Endodermal cell (in vitro differentiated cells): ENCODE measurements at regions not wholly inside any gene's neighbourhood (a gene's known extent, or its start where the extent isn't known, plus 50 kb on each side); places are given as distances from the start of the nearest gene placed in this dataset.

Experiments used
- DNase-seq: peaks from one replicate; pipeline ENCODE4 v3.0.0-alpha.2; 2017
- H3K27ac ChIP-seq: 2 replicates; pipeline ENCODE4 v1.5.1; 2013; ENCODE audit warnings: mild to moderate bottlenecking, low read depth, low read length, moderate library complexity
- H3K27me3 ChIP-seq: 2 replicates; pipeline ENCODE4 v1.6.1; 2013; ENCODE audit warnings: mild to moderate bottlenecking, low read length, moderate library complexity; ENCODE audit not compliant: insufficient read depth, control insufficient read depth, poor library complexity, severe bottlenecking
- H3K36me3 ChIP-seq: 2 replicates; pipeline ENCODE4 v1.7.0; 2013; ENCODE audit warnings: mild to moderate bottlenecking, low read length, moderate library complexity; ENCODE audit not compliant: control insufficient read depth, insufficient read depth
- H3K4me1 ChIP-seq: one replicate; pipeline ENCODE4 v1.7.0; 2013; ENCODE audit warnings: low read length; ENCODE audit not compliant: control insufficient read depth, insufficient read depth
- H3K4me3 ChIP-seq: 2 replicates; pipeline ENCODE4 v1.5.1; 2013; ENCODE audit warnings: mild to moderate bottlenecking, low read length, moderate library complexity
- H3K9ac ChIP-seq: 2 replicates; pipeline ENCODE4 v1.6.1; 2013; ENCODE audit warnings: mild to moderate bottlenecking, low read length, moderate library complexity; ENCODE audit not compliant: poor library complexity, severe bottlenecking; ENCODE audit errors: extremely low read depth
- H3K9me3 ChIP-seq: 2 replicates; pipeline ENCODE4 v1.6.1; 2013; ENCODE audit warnings: mild to moderate bottlenecking, low read length, moderate library complexity; ENCODE audit not compliant: control insufficient read depth
- H3K27ac Mint-ChIP-seq: 2 replicates; pipeline ENCODE4 v1.8.0; 2020; ENCODE audit warnings: mixed read lengths
- H3K27me3 Mint-ChIP-seq: 2 replicates; pipeline ENCODE4 v1.8.0; 2021; ENCODE audit warnings: mild to moderate bottlenecking, mixed read lengths; ENCODE audit not compliant: insufficient read depth
- H3K36me3 Mint-ChIP-seq: 2 replicates; pipeline ENCODE4 v1.8.0; 2020; ENCODE audit warnings: low read depth, mixed read lengths
- H3K4me1 Mint-ChIP-seq: 2 replicates; pipeline ENCODE4 v1.8.0; 2020; ENCODE audit warnings: mixed read lengths
- H3K4me3 Mint-ChIP-seq: 2 replicates; pipeline ENCODE4 v1.8.0; 2020; ENCODE audit warnings: mild to moderate bottlenecking, moderate library complexity, mixed read lengths
- H3K9me3 Mint-ChIP-seq: 2 replicates; pipeline ENCODE4 v1.8.0; 2020; ENCODE audit warnings: mild to moderate bottlenecking, mixed read lengths
- CTCF ChIP-seq: fragments of 200-600 bp; sonication (generic); conservative IDR thresholded peaks from 2 replicates; pipeline ENCODE4 v1.5.0; 2021; ENCODE audit warnings: antibody characterized with exemption, mild to moderate bottlenecking
- WGBS, 2 experiments: methylation state at CpG; one replicate each; pipeline versions ENCODE4 v1.1.5 to v1.1.7; 2013; ENCODE audit warnings: missing lambda C conversion rate in 2 of 2, mixed read lengths in 1 of 2; ENCODE audit not compliant: insufficient coverage in 1 of 2, insufficient read length in 1 of 2; 5-methylcytosine and 5-hydroxymethylcytosine counted together

- Mint-ChIP-seq H3K9me3 (no peaks in the 10 kb centered on the region), H3K36me3 (no peaks in the 10 kb centered on the region), H3K4me3 (no peak overlapping the region), H3K4me1 (peaks cover 10% of the 10 kb centered on the region), H3K27ac (no peak overlapping the region), H3K27me3 (peaks cover 6% of the 10 kb centered on the region)
- Histone ChIP-seq H3K27ac (no peak overlapping the region), H3K36me3 (no peaks in the 10 kb centered on the region), H3K4me1 (no peaks in the 10 kb centered on the region), H3K9ac (no peak overlapping the region), H3K9me3 (no peaks in the 10 kb centered on the region), H3K4me3 (no peak overlapping the region), H3K27me3 (no peaks in the 10 kb centered on the region)
- no peak for DNase-seq
- no peak for TF ChIP-seq CTCF
- WGBS, 2 experiments = 88 to 93% methylated on average over 1 to 3 of the region's 3 CpGs
Observed at GRCh38 chr16:6803176-6803575, 529.5 kb upstream of the RBFOX1 start.

GRCh38 chr16:6797223-6797622 lies 535.4 kb upstream of the RBFOX1 start:
- Mint-ChIP-seq H3K27ac (no peak overlapping the region), H3K27me3 (peaks cover 1% of the 10 kb centered on the region), H3K36me3 (no peaks in the 10 kb centered on the region), H3K4me1 (peaks cover 13% of the 10 kb centered on the region), H3K9me3 (peaks cover 8% of the 10 kb centered on the region), H3K4me3 (no peak overlapping the region)
- no peaks in the 10 kb centered on the region for H3K36me3 ChIP-seq
- DNase-seq = no peak
- H3K4me1 ChIP-seq = no peaks in the 10 kb centered on the region
- WGBS, 2 experiments = 95 to 96% methylated on average over 3 to 5 of the region's 6 CpGs
- H3K27ac ChIP-seq = no peak overlapping the region
- no peak overlapping the region for H3K4me3 ChIP-seq
- H3K9me3 ChIP-seq = no peaks in the 10 kb centered on the region
- H3K9ac ChIP-seq = no peak overlapping the region
- no peaks in the 10 kb centered on the region for H3K27me3 ChIP-seq
- no peak for TF ChIP-seq CTCF

- no peak overlapping the region for H3K27ac ChIP-seq
- H3K36me3 Mint-ChIP-seq = no peaks in the 10 kb centered on the region
- H3K27me3 Mint-ChIP-seq = no peaks in the 10 kb centered on the region
Observed at GRCh38 chr16:6777624-6778023, 555.0 kb upstream of the RBFOX1 start.

More at GRCh38 chr16:6777624-6778023, 555.0 kb upstream of the RBFOX1 start:
- no peaks in the 10 kb centered on the region for H3K36me3 ChIP-seq
- no peak overlapping the region for H3K4me3 ChIP-seq
- no peak for TF ChIP-seq CTCF
- no peak overlapping the region for H3K27ac Mint-ChIP-seq
- H3K9me3 ChIP-seq = no peaks in the 10 kb centered on the region
- H3K9ac ChIP-seq = no peak overlapping the region
- no peaks in the 10 kb centered on the region for H3K27me3 ChIP-seq
- H3K4me1 ChIP-seq = no peaks in the 10 kb centered on the region
- H3K4me3 Mint-ChIP-seq = no peak overlapping the region
- no peaks in the 10 kb centered on the region for H3K4me1 Mint-ChIP-seq
- no peaks in the 10 kb centered on the region for H3K9me3 Mint-ChIP-seq
- no peak for DNase-seq
